Astrocyte (in vitro differentiated cells and primary cell): ENCODE measurements at regions not wholly inside any gene's neighbourhood (a gene's known extent, or its start where the extent isn't known, plus 50 kb on each side); places are given as distances from the start of the nearest gene placed in this dataset.

Experiments used
- DNase-seq: peaks from one replicate; pipeline ENCODE4 v3.0.0-alpha.2; 2010; ENCODE audit warnings: low read depth
- FAIRE-seq: peaks from 2 replicates; lab custom pipeline; 2011; peaks lifted over from hg19 to GRCh38; lab: Jason Lieb, UNC
- H2AFZ ChIP-seq: 2 replicates; pipeline ENCODE4 v1.6.0; 2012; ENCODE audit warnings: low read depth, low read length, inconsistent platforms
- H3K27ac ChIP-seq: 2 replicates; pipeline ENCODE4 v1.5.1; 2011; ENCODE audit warnings: low read depth, low read length, inconsistent platforms
- H3K27me3 ChIP-seq: 2 replicates; pipeline ENCODE4 v1.6.0; 2011; ENCODE audit warnings: low read length, inconsistent platforms; ENCODE audit not compliant: insufficient read depth
- H3K36me3 ChIP-seq: 2 replicates; pipeline ENCODE4 v1.5.1; 2011; ENCODE audit warnings: low read length, inconsistent platforms; ENCODE audit not compliant: insufficient read depth
- H3K4me1 ChIP-seq: 2 replicates; pipeline ENCODE4 v1.5.1; 2011; ENCODE audit warnings: low read length, inconsistent platforms; ENCODE audit not compliant: insufficient read depth
- H3K4me2 ChIP-seq: 2 replicates; pipeline ENCODE4 v1.6.0; 2012; ENCODE audit warnings: low read length, inconsistent platforms
- H3K4me3 ChIP-seq: 2 replicates; pipeline ENCODE4 v1.5.1; 2011; ENCODE audit warnings: low read depth, mild to moderate bottlenecking, low read length, inconsistent platforms; ENCODE audit not compliant: insufficient read depth
- H3K79me2 ChIP-seq: 2 replicates; pipeline ENCODE4 v1.6.0; 2012; ENCODE audit warnings: mild to moderate bottlenecking, low read length, inconsistent platforms; ENCODE audit not compliant: insufficient read depth
- H3K9ac ChIP-seq: 2 replicates; pipeline ENCODE4 v1.6.0; 2012; ENCODE audit warnings: mild to moderate bottlenecking, low read length, inconsistent platforms
- H3K9me3 ChIP-seq: 2 replicates; pipeline ENCODE4 v1.5.1; 2012; ENCODE audit warnings: low read depth, mild to moderate bottlenecking, low read length, inconsistent platforms; ENCODE audit not compliant: insufficient read depth
- H4K20me1 ChIP-seq: 2 replicates; pipeline ENCODE4 v1.6.0; 2012; ENCODE audit warnings: low read length, inconsistent platforms; ENCODE audit not compliant: insufficient read depth
- H3K27ac Mint-ChIP-seq: one replicate; pipeline ENCODE4 v1.8.0; 2021; ENCODE audit warnings: mild to moderate bottlenecking, mixed read lengths; ENCODE audit not compliant: unreplicated experiment
- H3K27me3 Mint-ChIP-seq: one replicate; pipeline ENCODE4 v1.8.0; 2021; ENCODE audit warnings: low read depth, mixed read lengths; ENCODE audit not compliant: unreplicated experiment
- H3K36me3 Mint-ChIP-seq: one replicate; pipeline ENCODE4 v1.8.0; 2021; ENCODE audit warnings: low read depth, mixed read lengths; ENCODE audit not compliant: unreplicated experiment
- H3K4me1 Mint-ChIP-seq: one replicate; pipeline ENCODE4 v1.8.0; 2021; ENCODE audit warnings: low read depth, mixed read lengths; ENCODE audit not compliant: unreplicated experiment
- H3K4me3 Mint-ChIP-seq: one replicate; pipeline ENCODE4 v1.8.0; 2021; ENCODE audit warnings: mild to moderate bottlenecking, moderate library complexity, mixed read lengths; ENCODE audit not compliant: unreplicated experiment
- H3K9me3 Mint-ChIP-seq: one replicate; pipeline ENCODE4 v1.8.0; 2021; ENCODE audit warnings: mild to moderate bottlenecking, mixed read lengths; ENCODE audit not compliant: unreplicated experiment
- EZH2 ChIP-seq: IDR thresholded peaks from 2 replicates; pipeline ENCODE4 v1.6.1; 2012; ENCODE audit warnings: mild to moderate bottlenecking, low read length, inconsistent platforms; ENCODE audit not compliant: insufficient read depth
- TF ChIP-seq, protein P1 (sequence below): IDR thresholded peaks from 2 replicates; pipeline ENCODE4 v1.5.1; 2011; ENCODE audit warnings: low read depth, mild to moderate bottlenecking, inconsistent platforms, low read length, moderate library complexity; ENCODE audit not compliant: insufficient read depth

DNA sequence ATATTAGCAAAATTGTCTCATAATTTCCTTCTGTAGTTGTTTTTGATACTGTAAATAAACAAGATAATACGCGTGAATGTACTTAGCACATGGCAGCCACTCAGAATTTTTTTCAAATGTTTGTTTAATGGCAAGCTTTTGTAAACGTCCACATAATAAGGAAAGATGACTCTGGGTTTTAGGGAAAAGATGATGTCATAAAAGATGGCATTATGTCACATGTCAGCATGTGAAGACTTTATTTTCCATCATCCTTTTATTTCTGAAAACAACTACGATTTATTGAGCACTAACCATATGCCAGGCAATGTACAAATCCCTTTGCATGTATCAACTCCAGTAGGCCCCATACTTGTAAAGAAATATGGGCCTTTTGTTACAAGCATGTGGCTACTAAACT is 139.9 kb downstream of the C11orf91 start:
- no peak for FAIRE-seq
- H2AFZ ChIP-seq: no peak overlapping the region
- no peak overlapping the region for H3K4me3 ChIP-seq
- TF ChIP-seq EZH2: no peak
- TF ChIP-seq, protein P1, sequence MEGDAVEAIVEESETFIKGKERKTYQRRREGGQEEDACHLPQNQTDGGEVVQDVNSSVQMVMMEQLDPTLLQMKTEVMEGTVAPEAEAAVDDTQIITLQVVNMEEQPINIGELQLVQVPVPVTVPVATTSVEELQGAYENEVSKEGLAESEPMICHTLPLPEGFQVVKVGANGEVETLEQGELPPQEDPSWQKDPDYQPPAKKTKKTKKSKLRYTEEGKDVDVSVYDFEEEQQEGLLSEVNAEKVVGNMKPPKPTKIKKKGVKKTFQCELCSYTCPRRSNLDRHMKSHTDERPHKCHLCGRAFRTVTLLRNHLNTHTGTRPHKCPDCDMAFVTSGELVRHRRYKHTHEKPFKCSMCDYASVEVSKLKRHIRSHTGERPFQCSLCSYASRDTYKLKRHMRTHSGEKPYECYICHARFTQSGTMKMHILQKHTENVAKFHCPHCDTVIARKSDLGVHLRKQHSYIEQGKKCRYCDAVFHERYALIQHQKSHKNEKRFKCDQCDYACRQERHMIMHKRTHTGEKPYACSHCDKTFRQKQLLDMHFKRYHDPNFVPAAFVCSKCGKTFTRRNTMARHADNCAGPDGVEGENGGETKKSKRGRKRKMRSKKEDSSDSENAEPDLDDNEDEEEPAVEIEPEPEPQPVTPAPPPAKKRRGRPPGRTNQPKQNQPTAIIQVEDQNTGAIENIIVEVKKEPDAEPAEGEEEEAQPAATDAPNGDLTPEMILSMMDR: no peak
- H3K9me3 ChIP-seq: no peaks in the 10 kb centered on the region
- Mint-ChIP-seq H3K9me3 (no peaks in the 10 kb centered on the region), H3K27me3 (no peaks in the 10 kb centered on the region), H3K27ac (no peak overlapping the region), H3K4me1 (peaks cover 12% of the 10 kb centered on the region), H3K4me3 (no peak overlapping the region), H3K36me3 (peaks cover 2% of the 10 kb centered on the region)
- H3K4me1 ChIP-seq: peaks cover 8% of the 10 kb centered on the region
- no peaks in the 10 kb centered on the region for H3K27me3 ChIP-seq
- no peak overlapping the region for H3K27ac ChIP-seq
- H3K36me3 ChIP-seq: peaks cover 14% of the 10 kb centered on the region
- no peak overlapping the region for H3K4me2 ChIP-seq
- DNase-seq: no peak
- H3K79me2 ChIP-seq: no peaks in the 10 kb centered on the region
- H4K20me1 ChIP-seq: no peaks in the 10 kb centered on the region
- H3K9ac ChIP-seq: no peak overlapping the region

DNA sequence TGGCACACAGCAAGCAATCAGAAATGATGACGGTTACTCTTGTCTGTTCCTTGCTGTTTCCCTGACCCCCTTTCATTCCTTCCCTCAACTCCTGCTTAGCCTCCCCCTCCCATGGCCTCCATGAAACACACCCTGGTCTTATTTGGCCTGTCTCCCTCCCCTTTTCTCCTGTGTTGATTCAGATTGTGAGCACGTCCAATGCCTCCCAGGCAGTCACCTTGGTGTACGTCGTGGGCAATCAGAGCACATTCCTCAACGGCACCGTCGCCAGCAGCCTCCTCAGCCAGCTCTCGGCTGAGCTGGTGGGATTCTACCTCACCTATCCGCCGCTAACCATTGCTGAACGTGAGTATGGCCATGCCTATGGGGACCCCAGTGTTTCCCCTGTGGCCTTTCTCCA is 141.1 kb downstream of the C11orf91 start:
- H3K27ac Mint-ChIP-seq: no peak overlapping the region
- no peak for DNase-seq

DNA sequence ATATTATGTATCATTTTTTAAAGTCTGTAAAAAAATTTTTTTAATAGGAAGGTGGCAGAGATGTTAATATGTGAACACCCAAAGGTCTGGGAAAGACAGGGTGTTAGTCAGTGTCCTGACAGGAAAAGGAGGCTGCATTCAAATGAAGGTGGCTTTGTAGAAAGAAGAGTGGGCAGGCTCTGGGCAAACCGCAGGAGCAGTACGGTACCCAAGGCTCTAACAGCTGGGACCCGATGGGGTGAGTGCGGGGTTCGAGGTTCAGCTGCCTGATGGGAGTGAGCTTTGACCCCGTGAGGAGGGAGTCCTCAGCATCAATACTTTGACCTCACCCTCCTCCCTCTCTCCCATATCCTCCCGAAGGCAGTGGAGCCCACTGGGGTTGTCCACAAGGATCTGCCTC is 142.5 kb downstream of the C11orf91 start:
- H3K4me2 ChIP-seq: no peak overlapping the region
- Mint-ChIP-seq H3K36me3 (peaks cover 2% of the 10 kb centered on the region), H3K4me3 (no peak overlapping the region), H3K27me3 (no peaks in the 10 kb centered on the region), H3K4me1 (peaks cover 17% of the 10 kb centered on the region), H3K27ac (peak overlapping the region; percentile 81), H3K9me3 (no peaks in the 10 kb centered on the region)
- H3K4me1 ChIP-seq: peaks cover 14% of the 10 kb centered on the region
- H4K20me1 ChIP-seq: no peaks in the 10 kb centered on the region
- no peak overlapping the region for H3K9ac ChIP-seq
- peak overlapping the region; percentile 84 for H3K27ac ChIP-seq
- peaks cover 14% of the 10 kb centered on the region for H3K36me3 ChIP-seq
- no peak for FAIRE-seq
- no peak overlapping the region for H3K4me3 ChIP-seq
- no peaks in the 10 kb centered on the region for H3K9me3 ChIP-seq
- H3K79me2 ChIP-seq: no peaks in the 10 kb centered on the region
- no peaks in the 10 kb centered on the region for H3K27me3 ChIP-seq
- no peak for DNase-seq
- no peak overlapping the region for H2AFZ ChIP-seq
- no peak for TF ChIP-seq EZH2
- TF ChIP-seq, protein P1: no peak

More for the DNA sequence above, 141.1 kb downstream of the C11orf91 start:
- Histone ChIP-seq H3K27me3 (no peaks in the 10 kb centered on the region), H3K36me3 (peaks cover 14% of the 10 kb centered on the region), H4K20me1 (no peaks in the 10 kb centered on the region), H3K4me1 (peaks cover 8% of the 10 kb centered on the region), H3K9me3 (no peaks in the 10 kb centered on the region), H3K27ac (no peak overlapping the region), H3K79me2 (no peaks in the 10 kb centered on the region), H3K9ac (no peak overlapping the region), H2AFZ (no peak overlapping the region), H3K4me2 (no peak overlapping the region), H3K4me3 (no peak overlapping the region)
- TF ChIP-seq, protein P1: no peak
- TF ChIP-seq EZH2: no peak
- Mint-ChIP-seq H3K36me3 (peaks cover 2% of the 10 kb centered on the region), H3K4me3 (no peak overlapping the region), H3K9me3 (no peaks in the 10 kb centered on the region), H3K4me1 (peaks cover 12% of the 10 kb centered on the region), H3K27me3 (no peaks in the 10 kb centered on the region)
- no peak for FAIRE-seq
